Head of caudate nucleus (tissue), 42 donors: ENCODE measurements at regions not wholly inside any gene's neighbourhood (a gene's known extent, or its start where the extent isn't known, plus 50 kb on each side); places are given as distances from the start of the nearest gene placed in this dataset.

Experiments used
- DNase-seq, 42 donors: peaks; one replicate each; pipeline versions ENCODE4 v3.0.0 to v3.0.0-alpha.2; 2020 to 2021; ENCODE audit warnings: mixed read lengths in 7 of 42
- intact Hi-C: fragments of 100-400 bp; cut with DNase I; formaldehyde crosslinking; loops from one replicate; pipeline ENCODE4 v1.15.0; 2022

- intact Hi-C loops = no loop called here
- peak in 1 of 42 donors; percentile 7 for DNase-seq
Measured at GRCh38 chr6:159324596-159324995, 155.4 kb downstream of the FNDC1 start.
